NCI-H187 (cell line): ENCODE measurements at regions not wholly inside any gene's neighbourhood (a gene's known extent, or its start where the extent isn't known, plus 50 kb on each side); places are given as distances from the start of the nearest gene placed in this dataset.
"Not testable (repeated sequence)": the region's sequence is repeated elsewhere in the genome, so short reads cannot be mapped to it uniquely, and the experiment has no call there.

Experiments
- DNase-seq, 2 experiments: peaks; one replicate each; lab custom pipeline; 2025; lab: John Stamatoyannopoulos, UW

DNA sequence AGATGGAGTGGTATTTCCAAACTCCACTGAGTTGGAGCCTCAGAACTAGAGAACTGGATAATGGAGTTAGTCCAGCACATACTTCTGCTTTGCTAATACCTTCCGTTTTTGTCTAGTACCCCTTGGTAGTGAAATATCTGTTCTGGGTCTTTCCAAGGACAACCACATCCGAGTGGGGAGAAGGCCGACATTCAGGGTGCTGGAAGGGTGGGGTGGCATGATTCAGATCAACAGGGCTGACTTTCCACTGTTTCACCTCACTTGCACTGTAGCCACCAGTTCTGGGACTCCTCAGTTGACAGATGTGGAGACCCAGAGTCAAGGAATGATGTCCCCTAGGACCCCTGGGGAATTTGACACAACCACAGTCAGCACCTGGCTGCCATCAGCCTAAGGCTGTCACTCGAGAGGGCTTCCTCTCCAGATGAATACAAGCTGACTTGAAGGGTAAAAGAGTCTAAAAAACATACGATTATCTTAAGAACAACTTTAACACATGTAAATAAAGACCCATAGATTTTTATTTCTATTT is 84.8 kb upstream of the HNF1B start:
- no peak for DNase-seq

GRCh38 chr17:37828651-37829124 is 83.8 kb upstream of the HNF1B start:
- DNase-seq: no peak

DNA sequence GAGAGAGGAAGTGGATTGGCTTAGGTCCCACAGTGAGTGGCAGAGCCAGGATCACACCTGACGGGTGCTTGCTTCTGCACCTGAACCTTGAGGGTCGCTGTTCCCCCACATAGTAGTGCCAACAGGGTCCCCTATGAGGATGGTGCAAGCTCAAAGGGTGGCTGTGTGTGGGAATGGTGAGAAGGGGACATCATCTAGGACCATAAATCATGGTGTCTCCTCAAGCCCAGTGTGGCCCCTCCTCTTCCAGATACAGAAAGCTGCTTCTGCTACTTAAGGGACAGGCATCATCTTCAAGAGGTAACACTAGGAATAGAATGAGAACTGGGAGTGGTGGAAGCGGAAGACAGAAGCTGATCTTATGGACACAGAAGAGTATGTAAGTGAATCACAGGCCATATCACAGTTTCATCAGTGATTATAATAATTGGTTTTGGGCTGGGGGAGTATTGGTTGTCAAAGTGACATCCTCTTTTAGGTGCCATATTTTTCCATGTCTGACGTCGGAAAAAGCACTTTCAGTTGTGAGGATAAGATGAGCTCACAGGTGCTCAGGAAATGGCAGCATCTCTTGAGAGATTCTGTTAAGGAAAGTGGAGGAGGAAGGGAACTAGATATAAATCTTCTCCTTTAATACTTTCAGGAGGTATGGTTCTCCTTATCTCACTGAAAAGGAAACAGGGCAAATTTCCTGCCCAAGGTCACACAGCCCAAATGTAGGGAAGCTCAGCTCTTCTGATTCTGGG is 83.2 kb upstream of the HNF1B start:
- no peak for DNase-seq

DNA sequence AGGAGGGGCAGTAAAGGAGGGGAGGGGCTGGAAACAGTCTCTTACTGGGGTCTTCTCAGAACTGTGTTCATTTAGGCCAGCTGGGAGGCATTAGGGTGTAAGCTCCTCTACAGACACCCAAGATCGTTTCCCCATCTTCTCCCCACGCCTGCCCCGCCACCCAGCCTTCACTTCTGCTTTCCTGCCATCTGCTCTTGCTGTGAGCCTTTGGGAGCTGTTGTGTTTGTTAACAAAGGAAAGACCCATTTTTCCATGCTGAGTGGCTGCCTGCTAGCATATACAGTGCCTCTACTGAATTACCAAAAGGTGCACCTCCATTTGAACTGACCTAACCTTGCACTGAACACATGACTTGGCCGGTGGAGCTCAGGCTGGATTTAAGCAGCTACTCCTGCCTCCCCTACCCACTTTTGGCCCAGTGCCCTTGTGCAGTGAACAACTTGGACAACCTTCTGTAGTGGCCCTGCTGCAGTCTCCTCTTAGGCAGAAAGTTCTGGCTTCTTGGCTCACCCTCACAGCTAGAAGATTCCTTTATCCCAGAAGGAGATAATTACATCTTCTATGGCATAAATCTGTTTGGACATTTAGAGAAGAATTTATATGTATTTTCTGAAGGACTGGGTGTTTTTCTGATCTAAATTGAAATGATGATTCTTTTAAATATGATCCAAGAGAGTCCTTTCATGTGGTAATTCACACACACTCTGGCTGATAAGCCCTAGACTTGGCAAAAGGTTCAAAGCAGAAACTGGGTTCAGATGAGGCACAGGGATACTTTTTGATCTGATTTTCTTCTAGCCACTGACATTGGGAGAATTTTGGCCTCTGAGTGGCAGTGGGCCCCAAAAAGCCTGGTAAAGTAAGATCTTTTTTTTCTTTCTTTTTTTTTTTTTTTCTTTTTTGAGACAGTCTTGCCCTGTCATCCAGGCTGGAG is 81.9 kb upstream of the HNF1B start:
- no peak for DNase-seq

GRCh38 chr17:37825851-37826250 is 81.0 kb upstream of the HNF1B start:
- DNase-seq: no peak

- no peak for DNase-seq
These were observed 80.0 kb upstream of the HNF1B start for GRCh38 chr17:37824534-37825485.

DNA sequence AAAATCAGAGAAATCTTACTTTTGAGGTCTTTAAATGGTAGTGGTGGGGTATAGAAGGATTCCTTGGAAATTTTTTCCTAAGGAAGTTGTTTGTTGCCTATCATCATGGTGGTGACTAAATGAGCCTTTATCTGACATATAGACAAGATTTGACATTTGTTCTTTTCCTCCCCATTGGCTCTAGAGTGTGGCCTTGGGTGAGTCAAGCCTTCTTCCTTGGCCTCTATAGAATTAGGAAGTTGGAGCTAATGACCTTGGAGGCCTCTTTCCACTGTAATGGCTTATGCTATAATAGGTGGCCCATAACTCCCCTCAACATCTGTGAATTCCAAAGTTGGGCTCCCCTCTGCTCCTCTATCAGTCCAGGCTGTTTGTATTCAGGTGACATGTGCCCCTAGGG is 79.1 kb upstream of the HNF1B start:
- DNase-seq: no peak

GRCh38 chr17:37820995-37821713 is 76.3 kb upstream of the HNF1B start:
- no peak for DNase-seq

DNA sequence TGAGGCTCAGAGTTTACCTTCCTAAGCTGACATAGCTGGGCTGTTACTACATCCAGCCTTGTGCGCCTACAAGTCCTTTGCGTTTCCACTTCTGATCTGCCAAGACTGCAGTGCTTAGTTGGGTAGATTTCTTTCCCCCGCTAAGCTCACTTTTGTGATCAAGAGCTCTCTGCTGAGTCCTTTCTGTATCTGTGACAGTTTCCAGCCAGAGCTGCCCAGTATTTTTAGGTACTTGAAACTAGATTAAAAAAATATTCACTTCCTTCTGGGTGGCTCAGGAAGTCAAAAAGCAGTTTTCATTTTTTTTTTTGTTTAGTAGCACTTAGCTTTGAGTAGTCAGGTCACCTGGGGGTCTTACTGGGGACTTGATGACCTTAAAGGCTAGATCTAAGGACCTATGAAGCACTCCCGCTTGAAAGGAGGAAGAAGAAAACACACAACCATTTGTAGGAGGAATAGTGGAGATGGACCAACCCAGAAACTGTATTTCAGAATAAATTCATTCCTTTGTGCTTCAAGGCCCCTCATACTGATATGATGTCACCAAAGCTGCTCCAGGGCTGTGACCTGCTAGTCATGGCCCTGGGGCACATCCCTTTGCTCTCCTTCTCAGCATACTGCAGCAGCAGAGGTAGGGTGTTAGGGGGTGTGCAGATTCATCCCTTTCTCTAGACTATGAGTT is 75.6 kb upstream of the HNF1B start:
- DNase-seq: no peak

DNA sequence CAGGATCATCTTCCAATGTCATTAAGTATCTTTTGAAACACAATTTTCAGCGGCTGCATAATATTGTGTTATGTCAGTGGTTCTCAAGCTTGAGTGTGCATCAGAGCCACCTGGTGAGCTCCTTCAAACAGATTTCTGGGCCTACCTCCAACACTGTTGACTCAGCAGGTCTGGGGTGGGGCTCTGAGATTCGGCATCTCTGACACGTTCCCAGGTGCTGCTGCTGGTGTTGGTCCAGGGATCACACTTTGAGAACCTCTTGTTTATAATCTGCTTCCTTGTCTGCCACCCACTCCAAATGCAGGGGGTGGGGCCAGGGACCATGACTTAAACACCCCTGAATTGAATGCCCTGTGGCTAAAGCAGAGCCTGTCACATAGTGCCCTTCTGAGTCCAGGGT is 73.8 kb upstream of the HNF1B start:
- DNase-seq: peak in 1 of 2 experiments; percentile 39

- no peak for DNase-seq
These were observed 72.1 kb upstream of the HNF1B start for GRCh38 chr17:37816950-37817349.

DNA sequence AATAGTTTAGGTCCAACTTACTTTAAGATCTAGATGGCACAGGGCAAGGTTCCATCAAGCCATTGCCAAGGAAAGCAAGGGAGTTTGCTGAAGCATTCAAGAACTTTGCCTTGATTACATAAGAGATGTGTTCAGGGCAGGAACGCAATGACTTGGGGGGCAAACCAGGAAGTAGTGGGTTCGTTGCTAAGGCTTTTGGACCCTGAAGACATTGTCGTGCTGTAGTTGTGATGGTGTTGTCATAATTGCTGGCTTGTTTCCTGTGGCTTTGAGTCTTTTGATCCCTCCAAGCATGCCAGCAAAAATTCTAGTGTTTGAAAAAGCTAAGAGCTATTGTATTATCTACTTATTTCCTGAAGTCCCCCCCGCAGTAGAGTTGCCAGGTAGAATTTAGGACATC is 70.7 kb upstream of the HNF1B start:
- no peak for DNase-seq

- DNase-seq: no peak
These were observed 68.9 kb upstream of the HNF1B start for GRCh38 chr17:37813751-37814150.

GRCh38 chr17:37808846-37809245 is 64.0 kb upstream of the HNF1B start:
- DNase-seq: not testable (repeated sequence)

DNA sequence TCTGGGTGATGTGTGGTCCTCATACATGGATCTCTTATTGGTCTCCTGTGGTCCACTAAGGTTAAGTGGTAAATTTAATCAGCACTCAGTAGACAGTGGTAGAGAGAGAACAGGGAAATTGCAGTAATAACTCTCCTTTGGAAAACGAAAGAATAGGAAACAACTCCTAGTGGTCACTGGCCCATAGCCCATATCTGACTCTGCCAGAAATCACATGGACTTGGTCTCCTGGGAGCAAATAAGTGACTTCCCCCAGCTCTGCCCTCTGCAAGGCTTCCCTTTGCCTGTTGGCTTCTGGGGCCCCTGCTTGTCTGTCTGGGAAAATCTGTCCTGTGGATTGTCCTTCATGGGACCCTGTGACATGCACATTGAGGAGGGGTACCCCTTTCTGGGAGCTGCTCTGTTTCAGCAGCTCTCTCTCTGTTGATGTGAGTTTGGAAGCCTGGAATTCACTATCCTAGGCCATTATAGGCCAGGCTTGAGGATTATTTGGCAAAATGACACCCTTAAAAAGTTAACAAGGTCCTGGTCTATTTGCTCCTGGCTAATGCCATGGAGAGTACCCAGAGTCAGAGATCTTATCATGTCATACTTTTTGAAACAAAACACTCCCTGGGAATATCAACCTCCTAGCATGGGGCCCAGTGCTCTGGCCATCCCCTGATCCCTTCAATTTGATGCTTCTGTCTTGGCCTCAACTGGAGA is 58.0 kb upstream of the HNF1B start:
- no peak for DNase-seq

DNA sequence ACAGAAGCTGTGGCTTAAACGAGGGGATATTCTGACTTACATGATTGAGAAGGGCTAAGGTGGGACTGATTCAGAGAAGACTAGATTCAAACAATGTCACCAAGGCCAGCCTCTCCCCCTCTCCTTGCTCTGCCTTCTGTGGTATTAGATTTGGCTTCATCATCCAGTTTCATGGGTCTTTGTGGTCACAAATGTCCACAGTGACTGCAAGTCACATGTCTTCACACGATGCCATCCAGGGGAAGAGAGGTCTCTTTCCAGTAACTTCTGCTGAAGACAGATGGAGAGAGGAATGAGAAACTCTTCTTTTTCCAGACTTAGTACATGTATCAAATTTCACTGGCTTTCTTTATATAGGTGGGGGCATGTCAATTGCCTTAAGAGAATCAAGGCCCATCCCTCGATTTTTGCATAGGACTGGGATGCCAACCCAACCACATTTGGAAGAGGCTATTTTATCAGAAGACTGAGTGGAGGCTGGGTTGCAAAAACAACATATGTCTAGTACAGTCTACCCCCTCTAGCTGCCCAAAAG is 57.3 kb upstream of the HNF1B start:
- DNase-seq: no peak

- no peak for DNase-seq
These were observed 56.3 kb upstream of the HNF1B start for GRCh38 chr17:37801171-37801570.

DNA sequence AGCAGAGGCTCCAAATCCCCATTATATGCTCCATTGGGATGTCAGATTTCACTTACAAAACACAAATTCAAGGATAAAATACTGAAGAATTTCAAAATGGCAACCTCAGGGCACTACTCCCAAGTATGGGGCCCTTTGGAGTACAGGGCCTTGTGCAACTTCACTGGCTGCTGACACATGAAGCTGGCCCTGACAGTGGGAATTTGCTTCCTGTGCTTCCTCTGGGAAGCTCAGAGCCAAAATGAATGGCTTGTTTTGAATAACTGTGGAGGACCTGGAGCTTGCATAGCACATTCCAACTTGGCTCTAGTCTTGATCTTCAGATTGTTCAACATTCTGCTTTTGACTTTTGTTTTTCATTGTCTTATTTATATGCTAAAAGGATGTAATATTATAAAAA is 52.3 kb upstream of the HNF1B start:
- no peak for DNase-seq

GRCh38 chr17:37796076-37796475 is 51.2 kb upstream of the HNF1B start:
- DNase-seq: no peak
